PFSK-1 (cell line): ENCODE measurements at regions not wholly inside any gene's neighbourhood (a gene's known extent, or its start where the extent isn't known, plus 50 kb on each side); places are given as distances from the start of the nearest gene placed in this dataset.

Source experiments
- FOXP2 ChIP-seq: optimal IDR thresholded peaks from 2 replicates; pipeline ENCODE3; 2011; ENCODE audit warnings: borderline replicate concordance, control low read depth, inconsistent platforms; ENCODE audit not compliant: insufficient read depth; ENCODE audit errors: extremely low read length, extremely low read depth
- POLR2AphosphoS5 ChIP-seq: IDR thresholded peaks from 2 replicates; pipeline ENCODE4 v1.6.1; 2012; ENCODE audit warnings: low read depth, mild to moderate bottlenecking, control low read depth, low read length, moderate library complexity
- REST ChIP-seq, 2 experiments: IDR thresholded peaks; 2 replicates each; pipeline versions ENCODE4 v1.6.1 to v1.8.0; 2011 to 2012; ENCODE audit warnings: low read depth in 2 of 2, low read length in 2 of 2, control low read depth in 1 of 2, inconsistent platforms in 1 of 2, mild to moderate bottlenecking in 1 of 2, moderate library complexity in 1 of 2; ENCODE audit not compliant: insufficient read depth in 1 of 2
- SIN3A ChIP-seq: IDR thresholded peaks from 2 replicates; pipeline ENCODE4 v1.6.1; 2012; ENCODE audit warnings: mild to moderate bottlenecking, low read length, moderate library complexity, borderline replicate concordance; ENCODE audit not compliant: insufficient read depth
- TAF1 ChIP-seq: IDR thresholded peaks from 2 replicates; pipeline ENCODE4 v1.6.1; 2012; ENCODE audit warnings: low read length, control low read depth, borderline replicate concordance; ENCODE audit not compliant: insufficient read depth

- TF ChIP-seq SIN3A (no peak), REST (IDR thresholded peaks at IDR 0.05; ENCODE audit: insufficient read depth in 1 of 2, low read depth in 2 of 2, low read length in 2 of 2) (no peak), TAF1 (no peak), FOXP2 (no peak)
Observed at GRCh38 chr11:79852176-79852575, 411.3 kb upstream of the TENM4 start.

GRCh38 chr11:79845002-79845709 is 404.3 kb upstream of the TENM4 start:
- TF ChIP-seq SIN3A (no peak), TAF1 (no peak), POLR2AphosphoS5 (no peak), FOXP2 (no peak), REST (IDR thresholded peaks at IDR 0.05; ENCODE audit: insufficient read depth in 1 of 2, low read depth in 2 of 2, low read length in 2 of 2) (no peak)

GRCh38 chr11:79834015-79834414 is 393.2 kb upstream of the TENM4 start:
- TF ChIP-seq POLR2AphosphoS5 (no peak), FOXP2 (no peak), REST (IDR thresholded peaks at IDR 0.05; ENCODE audit: insufficient read depth in 1 of 2, low read depth in 2 of 2, low read length in 2 of 2) (no peak), SIN3A (no peak), TAF1 (no peak)

GRCh38 chr11:79830446-79830845 is 389.6 kb upstream of the TENM4 start:
- TF ChIP-seq SIN3A (no peak), TAF1 (no peak), POLR2AphosphoS5 (no peak), REST (IDR thresholded peaks at IDR 0.05; ENCODE audit: insufficient read depth in 1 of 2, low read depth in 2 of 2, low read length in 2 of 2) (no peak), FOXP2 (no peak)

GRCh38 chr11:79829891-79830290 is 389.1 kb upstream of the TENM4 start:
- no peak for TF ChIP-seq TAF1
- no peak for TF ChIP-seq FOXP2
- no peak for TF ChIP-seq REST (IDR thresholded peaks at IDR 0.05; ENCODE audit: insufficient read depth in 1 of 2, low read depth in 2 of 2, low read length in 2 of 2)
- TF ChIP-seq SIN3A = no peak
- TF ChIP-seq POLR2AphosphoS5 = no peak
